GM12892 (cell line): ENCODE measurements at regions not wholly inside any gene's neighbourhood (a gene's known extent, or its start where the extent isn't known, plus 50 kb on each side); places are given as distances from the start of the nearest gene placed in this dataset.

ENCODE experiments used
- POLR2A ChIP-seq: IDR thresholded peaks from 2 replicates; pipeline ENCODE4 v1.6.1; 2011; ENCODE audit warnings: low read depth, low read length, control low read depth
- POLR2AphosphoS5 ChIP-seq: IDR thresholded peaks from 2 replicates; pipeline ENCODE4 v1.6.1; 2011; ENCODE audit warnings: low read depth, low read length, control low read depth
- TAF1 ChIP-seq: IDR thresholded peaks from 2 replicates; pipeline ENCODE4 v1.6.1; 2011; ENCODE audit warnings: low read depth, mild to moderate bottlenecking, control low read depth, low read length, borderline replicate concordance

- TF ChIP-seq POLR2A (no peak), POLR2AphosphoS5 (no peak), TAF1 (no peak)
These were observed 104.8 kb upstream of the RAD23B start for GRCh38 chr9:107178293-107178692.
